Esophagus squamous epithelium (tissue), 5 donors: ENCODE measurements at regions not wholly inside any gene's neighbourhood (a gene's known extent, or its start where the extent isn't known, plus 50 kb on each side); places are given as distances from the start of the nearest gene placed in this dataset.

Experiments
- DNase-seq: peaks from one replicate; lab custom pipeline; 2025; lab: John Stamatoyannopoulos, UW
- H3K27ac ChIP-seq, 4 donors: fragments of 200-600 bp; sonication (generic); one replicate each; pipeline ENCODE4 v1.5.1; 2016 to 2019; ENCODE audit warnings: mild to moderate bottlenecking in 1 of 4
- H3K27me3 ChIP-seq, 4 donors: fragments of 200-600 bp; sonication (generic); 1 replicate in 3 of 4; 2 replicates in 1 of 4; pipeline versions ENCODE4 v1.5.1 to v1.6.0; 2017 to 2021; ENCODE audit warnings: antibody characterized with exemption in 1 of 4
- H3K36me3 ChIP-seq, 3 donors: fragments of 200-600 bp; sonication (generic); one replicate each; pipeline ENCODE4 v1.5.1; 2016 to 2019
- H3K4me1 ChIP-seq, 3 donors: fragments of 200-600 bp; sonication (generic); one replicate each; pipeline ENCODE4 v1.5.1; 2017 to 2019
- H3K4me3 ChIP-seq, 4 donors: fragments of 200-600 bp; sonication (generic); 1 replicate in 3 of 4; 2 replicates in 1 of 4; pipeline ENCODE4 v1.5.1; 2016 to 2019; ENCODE audit warnings: mild to moderate bottlenecking in 2 of 4, moderate library complexity in 1 of 4
- H3K9me3 ChIP-seq, 3 donors: fragments of 200-600 bp; sonication (generic); one replicate each; pipeline ENCODE4 v1.5.1; 2016 to 2019
- POLR2A ChIP-seq, 4 donors: fragments of 450-650 bp; IDR thresholded peaks; one replicate each; pipeline ENCODE4 v1.6.1; 2017; ENCODE audit warnings: antibody characterized with exemption in 4 of 4, mild to moderate bottlenecking in 4 of 4, moderate library complexity in 3 of 4
- WGBS, 2 donors: methylation state at CpG; one replicate each; pipeline ENCODE4 v1.1.5; 2018; 5-methylcytosine and 5-hydroxymethylcytosine counted together
- intact Hi-C: fragments of 100-400 bp; cut with DNase I; formaldehyde crosslinking; loops from one replicate; pipeline ENCODE4 v1.15.0; 2022
- TF ChIP-seq, protein P1 (sequence below), 6 experiments: fragments of 450-650 bp in 4 of 6; fragments of 200-600 bp in 2 of 6; sonication (generic) in 2 of 6; IDR thresholded peaks; one replicate each; pipeline ENCODE4 v1.5.1; 2016 to 2019; ENCODE audit warnings: antibody characterized with exemption in 6 of 6, mild to moderate bottlenecking in 4 of 6, moderate library complexity in 4 of 6
- donor health status: DM: yes; HTN: yes; CAD: no.

DNA sequence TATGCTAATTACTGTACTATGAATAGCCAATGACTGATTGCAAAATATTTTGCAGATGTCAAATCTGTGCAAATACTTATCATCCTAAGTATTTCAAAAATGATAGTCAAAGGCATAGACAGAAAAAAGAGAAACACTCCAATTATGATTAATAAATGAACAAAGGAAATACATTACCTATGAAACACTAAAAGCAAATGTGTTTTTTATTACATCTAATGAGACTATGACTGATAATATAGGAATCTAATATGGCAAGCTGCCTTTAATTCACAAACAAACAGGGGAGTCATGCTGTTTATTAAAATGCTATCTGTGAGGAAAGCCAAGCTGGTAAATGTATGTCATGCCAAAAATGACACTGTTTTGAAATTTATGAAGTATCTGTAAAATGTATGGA, 713.2 kb upstream of the NRSN1 start:
- no peaks in the 10 kb centered on the region for H3K27me3 ChIP-seq
- no peak overlapping the region for H3K27ac ChIP-seq
- no peak overlapping the region for H3K4me3 ChIP-seq
- H3K9me3 ChIP-seq, result no peaks in the 10 kb centered on the region
- peaks cover 0 to 3% (median 0%) of the 10 kb centered on the region in 3 donors for H3K4me1 ChIP-seq
- intact Hi-C loops, result no loop called here
- no peaks in the 10 kb centered on the region for H3K36me3 ChIP-seq
- DNase-seq, result no peak
- TF ChIP-seq, protein P1, sequence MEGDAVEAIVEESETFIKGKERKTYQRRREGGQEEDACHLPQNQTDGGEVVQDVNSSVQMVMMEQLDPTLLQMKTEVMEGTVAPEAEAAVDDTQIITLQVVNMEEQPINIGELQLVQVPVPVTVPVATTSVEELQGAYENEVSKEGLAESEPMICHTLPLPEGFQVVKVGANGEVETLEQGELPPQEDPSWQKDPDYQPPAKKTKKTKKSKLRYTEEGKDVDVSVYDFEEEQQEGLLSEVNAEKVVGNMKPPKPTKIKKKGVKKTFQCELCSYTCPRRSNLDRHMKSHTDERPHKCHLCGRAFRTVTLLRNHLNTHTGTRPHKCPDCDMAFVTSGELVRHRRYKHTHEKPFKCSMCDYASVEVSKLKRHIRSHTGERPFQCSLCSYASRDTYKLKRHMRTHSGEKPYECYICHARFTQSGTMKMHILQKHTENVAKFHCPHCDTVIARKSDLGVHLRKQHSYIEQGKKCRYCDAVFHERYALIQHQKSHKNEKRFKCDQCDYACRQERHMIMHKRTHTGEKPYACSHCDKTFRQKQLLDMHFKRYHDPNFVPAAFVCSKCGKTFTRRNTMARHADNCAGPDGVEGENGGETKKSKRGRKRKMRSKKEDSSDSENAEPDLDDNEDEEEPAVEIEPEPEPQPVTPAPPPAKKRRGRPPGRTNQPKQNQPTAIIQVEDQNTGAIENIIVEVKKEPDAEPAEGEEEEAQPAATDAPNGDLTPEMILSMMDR (IDR thresholded peaks at IDR 0.05), result no peak
- TF ChIP-seq POLR2A (IDR thresholded peaks at IDR 0.05), result no peak

DNA sequence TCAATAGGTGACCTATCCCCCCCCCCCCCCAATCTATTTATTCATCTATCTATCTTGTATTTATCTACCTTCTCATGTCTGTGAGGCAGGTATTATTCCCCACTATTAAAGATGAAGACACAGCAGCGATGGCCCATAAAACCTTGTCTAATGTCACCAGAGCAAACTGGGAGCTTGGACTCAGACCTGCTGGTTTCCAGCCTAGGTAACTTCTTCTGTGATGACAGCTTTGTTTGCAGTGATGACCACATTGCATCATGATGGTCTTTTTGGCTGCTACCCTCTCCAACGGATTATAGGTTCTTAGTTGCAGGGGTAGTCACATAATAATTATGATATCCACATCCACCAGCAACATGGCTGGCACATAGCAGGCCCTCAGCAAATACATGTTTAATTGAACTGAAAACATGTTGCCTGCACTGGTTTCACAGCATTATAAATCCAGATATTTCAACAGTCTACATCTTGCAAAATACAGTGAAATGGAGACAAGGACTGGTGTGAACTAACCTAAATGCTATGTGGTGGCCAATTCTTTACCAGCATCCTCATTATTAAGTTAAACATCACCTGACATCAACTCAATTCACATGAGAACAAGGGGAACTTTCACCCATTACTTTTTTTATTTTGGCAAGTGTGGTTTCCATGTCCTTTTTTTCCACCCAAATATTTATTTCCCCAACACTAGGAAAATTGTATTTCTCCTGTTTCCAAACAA, 712.5 kb upstream of the NRSN1 start:
- intact Hi-C loops, result no loop called here
- TF ChIP-seq POLR2A (IDR thresholded peaks at IDR 0.05), result no peak
- TF ChIP-seq, protein P1 (IDR thresholded peaks at IDR 0.05), result no peak
- no peak for DNase-seq
- Histone ChIP-seq H3K4me1 (peaks cover 0 to 3% (median 0%) of the 10 kb centered on the region in 3 donors), H3K36me3 (no peaks in the 10 kb centered on the region), H3K27ac (no peak overlapping the region), H3K9me3 (no peaks in the 10 kb centered on the region), H3K27me3 (no peaks in the 10 kb centered on the region), H3K4me3 (no peak overlapping the region)
- WGBS, 2 donors, result 62 to 76% methylated on average over 2 of the region's 2 CpGs

DNA sequence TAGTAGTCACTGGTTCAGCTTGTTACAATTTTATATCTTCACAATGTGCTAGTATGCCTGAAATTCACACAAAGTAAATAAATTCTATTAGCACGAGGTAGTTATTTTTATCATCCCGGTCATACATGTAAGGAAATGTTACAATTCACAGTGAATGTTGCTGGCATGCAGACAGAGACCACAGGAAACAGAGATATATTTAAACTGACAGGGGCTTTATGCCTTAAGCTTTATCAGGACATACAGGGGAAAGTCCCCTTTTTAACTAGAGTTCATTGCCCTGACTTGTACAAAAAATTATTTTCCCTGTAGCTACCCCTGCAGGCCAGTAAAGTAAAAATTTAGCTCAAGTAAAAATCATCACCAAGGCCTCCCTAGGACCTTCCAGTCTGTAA, 712.0 kb upstream of the NRSN1 start:
- H3K27ac ChIP-seq, result no peak overlapping the region
- DNase-seq, result no peak
- TF ChIP-seq POLR2A (IDR thresholded peaks at IDR 0.05), result no peak
- TF ChIP-seq, protein P1 (IDR thresholded peaks at IDR 0.05), result peak in 1 of 6 experiments; percentile 15
- intact Hi-C loops, result no loop called here
- no peaks in the 10 kb centered on the region for H3K27me3 ChIP-seq
- no peaks in the 10 kb centered on the region for H3K9me3 ChIP-seq
- 0 to 2% methylated on average over 2 of the region's 2 CpGs for WGBS, 2 donors
- H3K4me3 ChIP-seq, result no peak overlapping the region
- peaks cover 0 to 3% (median 0%) of the 10 kb centered on the region in 3 donors for H3K4me1 ChIP-seq
- H3K36me3 ChIP-seq, result no peaks in the 10 kb centered on the region

DNA sequence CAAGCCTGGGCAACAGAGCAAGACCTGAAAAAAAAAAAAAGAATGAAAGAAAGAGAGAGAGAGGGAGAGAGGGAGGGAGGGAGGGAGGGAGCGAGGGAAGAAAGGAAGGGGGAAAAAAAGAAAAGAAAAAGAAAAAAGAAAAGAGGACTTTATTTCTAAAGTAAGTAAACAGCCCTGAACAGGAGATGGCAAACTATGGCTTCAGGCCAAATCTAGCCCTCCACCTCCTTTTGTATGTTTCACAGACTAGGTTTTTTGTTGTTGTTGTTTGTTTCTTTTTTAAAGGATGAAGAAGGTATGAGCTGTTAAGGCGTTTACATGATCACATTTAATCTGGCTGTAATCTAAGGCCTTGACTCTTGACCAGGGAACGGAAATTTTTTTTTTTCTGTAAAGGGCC, 711.1 kb upstream of the NRSN1 start:
- Histone ChIP-seq H3K27ac (no peak overlapping the region), H3K4me1 (peaks cover 0 to 3% (median 0%) of the 10 kb centered on the region in 3 donors), H3K9me3 (no peaks in the 10 kb centered on the region), H3K4me3 (no peak overlapping the region), H3K27me3 (no peaks in the 10 kb centered on the region), H3K36me3 (no peaks in the 10 kb centered on the region)
- DNase-seq, result no peak
- TF ChIP-seq, protein P1 (IDR thresholded peaks at IDR 0.05), result no peak
- TF ChIP-seq POLR2A (IDR thresholded peaks at IDR 0.05), result no peak
- WGBS, 2 donors, result 43 to 67% methylated on average over 2 to 3 of the region's 3 CpGs
- intact Hi-C loops, result no loop called here

DNA sequence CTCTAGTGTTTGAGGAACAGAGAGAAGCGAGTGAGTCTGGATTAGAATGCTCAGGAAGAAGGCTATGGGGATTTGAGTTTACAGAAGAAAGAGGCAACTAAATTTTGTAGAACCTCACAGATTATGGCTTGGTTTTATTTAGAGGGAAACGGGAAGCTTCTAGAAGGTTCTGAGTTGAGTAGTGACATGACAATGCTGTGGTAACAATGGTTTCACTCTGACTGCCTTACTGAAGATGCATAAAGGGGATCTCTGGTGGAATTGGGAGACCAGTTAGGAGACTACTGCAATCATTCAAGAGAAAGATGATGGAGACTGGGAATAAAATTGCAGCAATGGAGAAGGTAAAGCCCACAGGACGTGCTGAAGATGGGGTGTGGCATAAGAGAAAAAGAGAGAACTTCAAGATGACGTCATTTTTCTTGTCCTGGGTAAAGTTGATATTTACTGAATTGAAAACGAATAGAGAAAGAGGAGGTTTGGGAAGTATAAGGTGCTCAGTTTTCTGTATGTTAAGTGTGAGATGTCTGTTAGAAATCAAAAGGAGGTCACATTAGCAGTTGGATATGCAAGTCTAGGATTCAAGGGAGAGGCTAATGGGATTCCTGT, 710.1 kb upstream of the NRSN1 start:
- 70 to 80% methylated on average over 5 of the region's 5 CpGs for WGBS, 2 donors
- TF ChIP-seq, protein P1 (IDR thresholded peaks at IDR 0.05), result no peak
- no peak for TF ChIP-seq POLR2A (IDR thresholded peaks at IDR 0.05)
- DNase-seq, result no peak

More for the DNA sequence above, 710.1 kb upstream of the NRSN1 start:
- Histone ChIP-seq H3K4me3 (no peak overlapping the region), H3K27me3 (no peaks in the 10 kb centered on the region), H3K36me3 (no peaks in the 10 kb centered on the region), H3K27ac (no peak overlapping the region), H3K4me1 (peaks cover 0 to 3% (median 0%) of the 10 kb centered on the region in 3 donors), H3K9me3 (no peaks in the 10 kb centered on the region)
- intact Hi-C loops, result no loop called here
